ENCODE measurements at regions not wholly inside any gene's neighbourhood (a gene's known extent, or its start where the extent isn't known, plus 50 kb on each side); places are given as distances from the start of the nearest gene placed in this dataset.

- no peak for ATAC-seq
- intact Hi-C loops (cut with DNase I) = no loop called here
- Histone ChIP-seq H3K4me1 (no peaks in the 10 kb centered on the region), H3K36me3 (ENCODE audit: insufficient read depth in 1 of 2, low read depth in 1 of 2) (no peaks in the 10 kb centered on the region), H3K27me3 (ENCODE audit: insufficient read depth in 3 of 3, low read length in 2 of 3) (no peaks in the 10 kb centered on the region), H3K4me3 (no peak overlapping the region), H3K9me3 (no peaks in the 10 kb centered on the region), H3K27ac (no peak overlapping the region)
- no peak for DNase-seq
- WGBS, 3 donors = 72 to 81% (median 80%) methylated on average over 2 of the region's 2 CpGs
- no peak for TF ChIP-seq CTCF (IDR thresholded peaks at IDR 0.05)
These were observed 179.9 kb downstream of the PLOD2 start for GRCh38 chr3:145981056-145981455.

GRCh38 chr3:145983101-145983500 is 177.9 kb downstream of the PLOD2 start:
- Histone ChIP-seq H3K27me3 (ENCODE audit: insufficient read depth in 3 of 3, low read length in 2 of 3) (no peaks in the 10 kb centered on the region), H3K4me3 (no peak overlapping the region), H3K27ac (no peak overlapping the region), H3K9me3 (no peaks in the 10 kb centered on the region), H3K4me1 (no peaks in the 10 kb centered on the region), H3K36me3 (ENCODE audit: insufficient read depth in 1 of 2, low read depth in 1 of 2) (no peaks in the 10 kb centered on the region)
- 90 to 93% (median 91%) methylated on average over 4 of the region's 4 CpGs for WGBS, 3 donors
- ATAC-seq (no peak), DNase-seq (no peak)
- no peak for TF ChIP-seq CTCF (IDR thresholded peaks at IDR 0.05)
- intact Hi-C loops (cut with DNase I) = no loop called here
